Keratinocyte (primary cell): ENCODE measurements at regions not wholly inside any gene's neighbourhood (a gene's known extent, or its start where the extent isn't known, plus 50 kb on each side); places are given as distances from the start of the nearest gene placed in this dataset.

ENCODE experiments used
- DNase-seq: peaks from one replicate; pipeline ENCODE4 v3.0.0-alpha.2; 2011; ENCODE audit warnings: low read depth, missing footprints, low spot score
- FAIRE-seq: peaks from 2 replicates; lab custom pipeline; 2011; peaks lifted over from hg19 to GRCh38; lab: Jason Lieb, UNC
- H2AFZ ChIP-seq: 2 replicates; pipeline ENCODE4 v1.6.0; 2012; ENCODE audit warnings: low read length, control low read depth, inconsistent platforms; ENCODE audit not compliant: control insufficient read depth
- H3K27ac ChIP-seq: 2 replicates; pipeline ENCODE4 v1.5.1; 2011; ENCODE audit warnings: low read length; ENCODE audit not compliant: control insufficient read depth, insufficient read depth
- H3K27me3 ChIP-seq: 3 replicates; pipeline ENCODE4 v1.6.0; 2011; ENCODE audit warnings: low read length; ENCODE audit not compliant: control insufficient read depth, insufficient read depth; ENCODE audit errors: extremely low read depth
- H3K36me3 ChIP-seq, 2 experiments: 2 replicates in 1 of 2; 3 replicates in 1 of 2; pipeline ENCODE4 v1.5.1; 2011; ENCODE audit warnings: low read length in 2 of 2, mild to moderate bottlenecking in 1 of 2; ENCODE audit not compliant: control insufficient read depth in 2 of 2, insufficient read depth in 2 of 2; ENCODE audit errors: extremely low read depth in 1 of 2
- H3K4me1 ChIP-seq: 3 replicates; pipeline ENCODE4 v1.5.1; 2011; ENCODE audit warnings: low read length; ENCODE audit not compliant: control insufficient read depth, insufficient read depth; ENCODE audit errors: extremely low read depth
- H3K4me2 ChIP-seq: 3 replicates; pipeline ENCODE4 v1.6.0; 2011; ENCODE audit warnings: low read depth, low read length; ENCODE audit not compliant: control insufficient read depth, insufficient read depth; ENCODE audit errors: extremely low read depth
- H3K4me3 ChIP-seq, 3 experiments: fragments of 200-600 bp in 1 of 3; sonication (generic) in 1 of 3; 2 replicates in 2 of 3; 3 replicates in 1 of 3; pipeline ENCODE4 v1.5.1; 2011 to 2016; ENCODE audit warnings: low read length in 3 of 3, mild to moderate bottlenecking in 3 of 3, control low read depth in 2 of 3, inconsistent platforms in 1 of 3, low read depth in 1 of 3, mixed read lengths in 1 of 3, mixed run types in 1 of 3, moderate library complexity in 1 of 3; ENCODE audit not compliant: control insufficient read depth in 2 of 3, insufficient read depth in 2 of 3; ENCODE audit errors: extremely low read depth in 1 of 3
- H3K79me2 ChIP-seq: 2 replicates; pipeline ENCODE4 v1.6.0; 2012; ENCODE audit warnings: low read length; ENCODE audit not compliant: control insufficient read depth, insufficient read depth
- H3K9ac ChIP-seq: 3 replicates; pipeline ENCODE4 v1.6.0; 2011; ENCODE audit warnings: low read length; ENCODE audit not compliant: control insufficient read depth, insufficient read depth; ENCODE audit errors: extremely low read depth
- H3K9me1 ChIP-seq: 3 replicates; pipeline ENCODE4 v1.6.0; 2011; ENCODE audit warnings: low read length; ENCODE audit not compliant: control insufficient read depth, insufficient read depth; ENCODE audit errors: extremely low read depth
- H3K9me3 ChIP-seq: 2 replicates; pipeline ENCODE4 v1.5.1; 2012; ENCODE audit warnings: low read depth, low read length; ENCODE audit not compliant: control insufficient read depth
- H4K20me1 ChIP-seq: 3 replicates; pipeline ENCODE4 v1.6.0; 2011; ENCODE audit warnings: low read length; ENCODE audit not compliant: control insufficient read depth, insufficient read depth; ENCODE audit errors: extremely low read depth
- CTCF ChIP-seq, 3 experiments: IDR thresholded peaks in 1 of 3; conservative IDR thresholded peaks in 1 of 3; optimal IDR thresholded peaks in 1 of 3; 2 replicates in 2 of 3; 3 replicates in 1 of 3; pipeline versions ENCODE3 to v1.5.1; 2011; ENCODE audit warnings: low read length in 3 of 3, mild to moderate bottlenecking in 3 of 3, moderate library complexity in 2 of 3, control low read depth in 1 of 3, inconsistent platforms in 1 of 3; ENCODE audit not compliant: insufficient read depth in 2 of 3; ENCODE audit errors: extremely low read depth in 1 of 3
- EZH2 ChIP-seq: IDR thresholded peaks from one replicate; pipeline ENCODE4 v1.6.1; 2012; ENCODE audit warnings: inconsistent platforms, mild to moderate bottlenecking, low read length, moderate library complexity
- dilution Hi-C: fragments of 300-500 bp; cut with MboI; formaldehyde crosslinking; loops from one replicate; pipeline ENCODE4 v1.7.0; 2020; ENCODE audit warnings: low sequenced_read_pairs; ENCODE audit not compliant: extremely low pct_ligation_motif_present

- TF ChIP-seq EZH2, result no peak
- no peak for TF ChIP-seq CTCF (optimal IDR thresholded peaks at IDR 0.05 in 1 of 3, IDR thresholded peaks at IDR 0.05 in 1 of 3, conservative IDR thresholded peaks at IDR 0.05 in 1 of 3; ENCODE audit: extremely low read depth in 1 of 3, insufficient read depth in 2 of 3, low read length in 3 of 3)
- DNase-seq (no peak), FAIRE-seq (no peak)
- Histone ChIP-seq H4K20me1 (no peaks in the 10 kb centered on the region), H3K9me1 (no peaks in the 10 kb centered on the region), H3K9ac (no peak overlapping the region), H3K4me1 (no peaks in the 10 kb centered on the region), H3K27ac (no peak overlapping the region), H3K9me3 (no peaks in the 10 kb centered on the region), H2AFZ (no peak overlapping the region), H3K79me2 (no peaks in the 10 kb centered on the region), H3K27me3 (no peaks in the 10 kb centered on the region), H3K4me2 (no peak overlapping the region), H3K4me3 (no peak overlapping the region), H3K36me3 (no peaks in the 10 kb centered on the region)
- dilution Hi-C loops, result no loop called here
Observed at GRCh38 chr1:69284508-69284907, 283.2 kb upstream of the LRRC7 start.

- DNase-seq, result no peak
- Histone ChIP-seq H3K9me3 (no peaks in the 10 kb centered on the region), H3K4me2 (no peak overlapping the region), H3K9me1 (no peaks in the 10 kb centered on the region), H2AFZ (no peak overlapping the region), H3K36me3 (no peaks in the 10 kb centered on the region), H3K79me2 (no peaks in the 10 kb centered on the region), H3K27me3 (no peaks in the 10 kb centered on the region), H3K4me1 (no peaks in the 10 kb centered on the region), H3K4me3 (no peak overlapping the region), H3K27ac (no peak overlapping the region), H3K9ac (no peak overlapping the region), H4K20me1 (no peaks in the 10 kb centered on the region)
- dilution Hi-C loops, result no loop called here
- TF ChIP-seq CTCF (optimal IDR thresholded peaks at IDR 0.05 in 1 of 3, IDR thresholded peaks at IDR 0.05 in 1 of 3, conservative IDR thresholded peaks at IDR 0.05 in 1 of 3; ENCODE audit: extremely low read depth in 1 of 3, insufficient read depth in 2 of 3, low read length in 3 of 3) (no peak), EZH2 (no peak)
- no peak for FAIRE-seq
Observed at GRCh38 chr1:69288416-69288815, 279.3 kb upstream of the LRRC7 start.
